Heart left ventricle (tissue), 13 donors: ENCODE measurements at regions not wholly inside any gene's neighbourhood (a gene's known extent, or its start where the extent isn't known, plus 50 kb on each side); places are given as distances from the start of the nearest gene placed in this dataset.

Source experiments
- CTCF ChIP-seq, 12 donors: fragments of 200-600 bp; sonication (generic) in 4 of 12; IDR thresholded peaks; one replicate each; pipeline versions ENCODE4 v1.5.0 to v1.8.0; 2018 to 2022; ENCODE audit warnings: antibody characterized with exemption in 12 of 12, mild to moderate bottlenecking in 5 of 12
- POLR2A ChIP-seq, 2 donors: fragments of 450-650 bp; IDR thresholded peaks; one replicate each; pipeline ENCODE4 v1.6.1; 2017; ENCODE audit warnings: antibody characterized with exemption in 2 of 2, mild to moderate bottlenecking in 2 of 2, moderate library complexity in 2 of 2
- donor health status: ischemic (EF 13 %, LVEDD 7.1; RV severe dilation, severe dysfunction).
- donor health status: DM: no; HTN: yes; CAD: no.
- donor health status: DM: no; HTN: no; CAD: no.
- donor health status: ischemic (EF 25% LVEDD 6.9; RV normal size, moderate dysfunction).
- donor health status: ischemic (EF 25% LVEDD 5.7; RV mildly dilated, moderate dysfunction).
- donor health status: ischemic (EF 35%, LVEDD 5.7; RV mildly dilated, moderate dysfunction).
- donor health status: nonischemic (EF 11% LVEDD 7.7; RV severe dilation, severe dysfunction).
- donor health status: DM: yes; HTN: yes; CAD: no.
- donor health status: PGD.
- donor health status: ischemic (EF 29% LVEDD 5.4; RV normal size, mild dysfunction).
- donor health status: nonischemic (EF 23%, LVEDD 6.1; RV moderate dilation, normal function).

DNA sequence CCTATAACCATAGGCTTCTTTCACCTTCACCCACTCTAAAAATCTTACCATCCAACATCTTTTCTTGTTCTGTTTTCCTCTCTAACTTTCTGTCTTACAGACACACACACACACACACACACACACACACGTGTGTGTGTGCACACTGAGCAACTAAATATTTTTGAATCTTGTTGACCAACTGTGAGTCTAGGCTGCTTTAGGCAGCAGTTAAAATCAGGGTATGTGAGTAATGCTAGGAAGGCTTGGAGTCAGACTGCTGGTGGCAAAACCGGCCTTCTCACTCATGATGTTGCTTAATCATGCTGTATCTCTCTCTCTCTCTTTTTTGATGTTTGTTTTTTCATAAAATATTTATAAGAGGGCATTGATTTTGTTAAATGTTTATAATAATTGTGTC, 103.1 kb upstream of the TBX18 start:
- TF ChIP-seq CTCF (IDR thresholded peaks at IDR 0.05) (no peak), POLR2A (IDR thresholded peaks at IDR 0.05) (no peak)
